NCI-H146 treated with DMSO at 0.1 percent for 48 hours (cell line): ENCODE measurements at regions not wholly inside any gene's neighbourhood (a gene's known extent, or its start where the extent isn't known, plus 50 kb on each side); places are given as distances from the start of the nearest gene placed in this dataset.

Experiments
- DNase-seq: peaks from one replicate; lab custom pipeline; 2025; ENCODE audit not compliant: unreplicated experiment; lab: John Stamatoyannopoulos, UW

GRCh38 chr2:19041434-19042041 is 316.9 kb downstream of the OSR1 start:
- DNase-seq = no peak

- no peak for DNase-seq
Measured at GRCh38 chr2:19038071-19039015, 320.1 kb downstream of the OSR1 start.

- DNase-seq = no peak
Measured at GRCh38 chr2:19036091-19036490, 322.3 kb downstream of the OSR1 start.

GRCh38 chr2:19035238-19035637 is 323.2 kb downstream of the OSR1 start:
- no peak for DNase-seq

- DNase-seq = no peak
Measured at GRCh38 chr2:19033240-19033639, 325.2 kb downstream of the OSR1 start.

- no peak for DNase-seq
Measured at GRCh38 chr2:19031642-19032041, 326.8 kb downstream of the OSR1 start.

- no peak for DNase-seq
Measured at GRCh38 chr2:19029655-19030054, 328.8 kb downstream of the OSR1 start.

GRCh38 chr2:19028587-19029375 is 329.6 kb downstream of the OSR1 start:
- DNase-seq = no peak

- DNase-seq = no peak
Measured at GRCh38 chr2:19027626-19028025, 330.8 kb downstream of the OSR1 start.

- no peak for DNase-seq
Measured at GRCh38 chr2:19026261-19026660, 332.2 kb downstream of the OSR1 start.

GRCh38 chr2:19022334-19022733 is 336.1 kb downstream of the OSR1 start:
- no peak for DNase-seq

- no peak for DNase-seq
Measured at GRCh38 chr2:19021721-19022120, 336.7 kb downstream of the OSR1 start.

GRCh38 chr2:19021100-19021476 is 337.3 kb downstream of the OSR1 start:
- DNase-seq = no peak

- DNase-seq = no peak
Measured at GRCh38 chr2:19020144-19021099, 338.0 kb downstream of the OSR1 start.

- DNase-seq = no peak
Measured at GRCh38 chr2:19009510-19009909, 348.9 kb downstream of the OSR1 start.

GRCh38 chr2:19003554-19003953 is 354.9 kb downstream of the OSR1 start:
- no peak for DNase-seq

GRCh38 chr2:19000776-19001175 is 357.6 kb downstream of the OSR1 start:
- DNase-seq = no peak

GRCh38 chr2:18999198-18999597 is 359.2 kb downstream of the OSR1 start:
- no peak for DNase-seq

- DNase-seq = no peak
Measured at GRCh38 chr2:18998491-18998890, 359.9 kb downstream of the OSR1 start.

- no peak for DNase-seq
Measured at GRCh38 chr2:18993756-18994338, 364.6 kb downstream of the OSR1 start.
